Heart left ventricle (tissue), 16 donors: ENCODE measurements at regions not wholly inside any gene's neighbourhood (a gene's known extent, or its start where the extent isn't known, plus 50 kb on each side); places are given as distances from the start of the nearest gene placed in this dataset.

Experiments
- ATAC-seq, 4 donors: fragments of 200-7000 bp; cut with Tn5 transposase; one replicate each; pipeline ENCODE4 v1.9.1; 2020 to 2022; ENCODE audit warnings: moderate library complexity in 4 of 4, mild to moderate bottlenecking in 3 of 4, moderate number of reproducible peaks in 1 of 4
- DNase-seq, 5 donors: peaks; one replicate each; pipeline ENCODE4 v3.0.0-alpha.2; 2020
- H3K27ac ChIP-seq, 12 donors: fragments of 200-600 bp; sonication (generic) in 4 of 12; one replicate each; pipeline versions ENCODE4 v1.5.0 to v1.8.0; 2016 to 2022; ENCODE audit warnings: mild to moderate bottlenecking in 2 of 12
- H3K27me3 ChIP-seq, 9 donors: fragments of 200-600 bp; sonication (generic) in 2 of 9; one replicate each; pipeline versions ENCODE4 v1.5.1 to v1.8.0; 2016 to 2022; ENCODE audit warnings: mild to moderate bottlenecking in 3 of 9
- H3K36me3 ChIP-seq, 9 donors: fragments of 200-600 bp; sonication (generic) in 2 of 9; one replicate each; pipeline versions ENCODE4 v1.5.0 to v1.8.0; 2018 to 2022; ENCODE audit warnings: mild to moderate bottlenecking in 2 of 9
- H3K4me1 ChIP-seq, 12 donors: fragments of 200-600 bp; sonication (generic) in 4 of 12; one replicate each; pipeline versions ENCODE4 v1.5.0 to v1.8.0; 2016 to 2022; ENCODE audit warnings: mild to moderate bottlenecking in 3 of 12
- H3K4me3 ChIP-seq, 12 donors: fragments of 200-600 bp; sonication (generic) in 4 of 12; one replicate each; pipeline versions ENCODE4 v1.5.0 to v1.8.0; 2017 to 2022; ENCODE audit warnings: mild to moderate bottlenecking in 9 of 12, moderate library complexity in 4 of 12
- H3K9me3 ChIP-seq, 12 donors: fragments of 200-600 bp; sonication (generic) in 4 of 12; one replicate each; pipeline versions ENCODE4 v1.5.0 to v1.8.0; 2016 to 2022; ENCODE audit warnings: mild to moderate bottlenecking in 1 of 12
- CTCF ChIP-seq, 12 donors: fragments of 200-600 bp; sonication (generic) in 4 of 12; IDR thresholded peaks; one replicate each; pipeline versions ENCODE4 v1.5.0 to v1.8.0; 2018 to 2022; ENCODE audit warnings: antibody characterized with exemption in 12 of 12, mild to moderate bottlenecking in 5 of 12
- POLR2A ChIP-seq, 2 donors: fragments of 450-650 bp; IDR thresholded peaks; one replicate each; pipeline ENCODE4 v1.6.1; 2017; ENCODE audit warnings: antibody characterized with exemption in 2 of 2, mild to moderate bottlenecking in 2 of 2, moderate library complexity in 2 of 2
- WGBS, 4 donors: extraction: QIAGEN DNeasy Blood & Tissue Kit in 2 of 4; methylation state at CpG; one replicate each; pipeline versions ENCODE4 v1.1.5 to v1.1.7; 2013 to 2018; 5-methylcytosine and 5-hydroxymethylcytosine counted together
- intact Hi-C, 10 donors: fragments of 100-400 bp; cut with DNase I; formaldehyde crosslinking; loops; one replicate each; pipeline versions ENCODE4 v1.11.1 to v1.14.2; 2022
- donor health status: ischemic (EF 13 %, LVEDD 7.1; RV severe dilation, severe dysfunction).
- donor health status: healthy with polysubstance abuse.
- donor health status: DM: no; HTN: yes; CAD: no.
- donor health status: DM: no; HTN: no; CAD: no.
- donor health status: ischemic (EF 25% LVEDD 6.9; RV normal size, moderate dysfunction).
- donor health status: ischemic (EF 25% LVEDD 5.7; RV mildly dilated, moderate dysfunction).
- donor health status: healthy.
- donor health status: DM: yes; HTN: yes; CAD: no.
- donor health status: ischemic (EF 35%, LVEDD 5.7; RV mildly dilated, moderate dysfunction).
- donor health status: nonischemic (EF 11% LVEDD 7.7; RV severe dilation, severe dysfunction).
- donor health status: DM: yes; HTN: yes; CAD: no.
- donor health status: PGD.
- donor health status: ischemic (EF 29% LVEDD 5.4; RV normal size, mild dysfunction).
- donor health status: nonischemic (EF 23%, LVEDD 6.1; RV moderate dilation, normal function).

GRCh38 chr13:70191034-70191433 is 82.8 kb upstream of the KLHL1 start:
- TF ChIP-seq CTCF (IDR thresholded peaks at IDR 0.05): no peak
- no peak for TF ChIP-seq POLR2A (IDR thresholded peaks at IDR 0.05)
- H3K27me3 ChIP-seq: no peaks in the 10 kb centered on the region
- H3K27ac ChIP-seq: no peak overlapping the region
- intact Hi-C loops: no loop called here
- no peak for DNase-seq
- no peaks in the 10 kb centered on the region for H3K4me1 ChIP-seq
- H3K36me3 ChIP-seq: no peaks in the 10 kb centered on the region
- H3K9me3 ChIP-seq: no peaks in the 10 kb centered on the region
- no peak overlapping the region for H3K4me3 ChIP-seq
- no peak for ATAC-seq

DNA sequence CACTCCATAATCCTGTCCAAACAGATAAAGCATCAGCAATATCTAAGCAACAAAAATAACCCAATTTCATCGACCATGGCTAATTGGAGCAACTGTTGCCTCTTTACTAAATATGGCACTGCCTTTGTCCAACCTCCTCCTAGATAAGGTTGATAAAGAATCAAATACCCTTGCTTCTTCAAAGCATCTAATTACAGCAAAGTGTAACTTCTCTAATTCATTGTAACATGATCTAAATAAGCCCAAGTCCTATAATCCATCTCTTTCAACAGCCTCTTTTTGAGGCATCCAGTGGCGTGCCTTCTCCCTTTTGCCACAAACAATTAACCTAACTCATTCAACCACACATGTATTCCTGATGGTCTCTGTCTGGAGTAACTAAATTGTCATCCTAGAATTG is 81.7 kb upstream of the KLHL1 start:
- Histone ChIP-seq H3K4me1 (no peaks in the 10 kb centered on the region), H3K36me3 (no peaks in the 10 kb centered on the region), H3K4me3 (no peak overlapping the region), H3K27ac (no peak overlapping the region), H3K9me3 (no peaks in the 10 kb centered on the region), H3K27me3 (no peaks in the 10 kb centered on the region)
- DNase-seq (no peak), ATAC-seq (no peak)
- 59 to 67% (median 67%) methylated on average over 2 of the region's 2 CpGs for WGBS, 4 donors
- intact Hi-C loops: no loop called here
- TF ChIP-seq POLR2A (IDR thresholded peaks at IDR 0.05) (no peak), CTCF (IDR thresholded peaks at IDR 0.05) (no peak)

GRCh38 chr13:70188567-70188966 is 80.3 kb upstream of the KLHL1 start:
- Histone ChIP-seq H3K4me1 (no peaks in the 10 kb centered on the region), H3K36me3 (no peaks in the 10 kb centered on the region), H3K27ac (no peak overlapping the region), H3K27me3 (no peaks in the 10 kb centered on the region), H3K9me3 (no peaks in the 10 kb centered on the region), H3K4me3 (no peak overlapping the region)
- no peak for TF ChIP-seq CTCF (IDR thresholded peaks at IDR 0.05)
- no peak for TF ChIP-seq POLR2A (IDR thresholded peaks at IDR 0.05)
- ATAC-seq: no peak
- DNase-seq: no peak
- 80 to 85% (median 82%) methylated on average over 2 of the region's 2 CpGs for WGBS, 4 donors
- intact Hi-C loops: no loop called here

- no peak overlapping the region for H3K4me3 ChIP-seq
- intact Hi-C loops: no loop called here
- no peaks in the 10 kb centered on the region for H3K4me1 ChIP-seq
- no peak overlapping the region for H3K27ac ChIP-seq
- no peaks in the 10 kb centered on the region for H3K27me3 ChIP-seq
- ATAC-seq (no peak), DNase-seq (no peak)
- no peaks in the 10 kb centered on the region for H3K36me3 ChIP-seq
- whole genome bisulfite sequencing, 4 donors: 49 to 59% (median 51%) methylated on average over 2 of the region's 2 CpGs
- H3K9me3 ChIP-seq: no peaks in the 10 kb centered on the region
- TF ChIP-seq CTCF (IDR thresholded peaks at IDR 0.05) (no peak), POLR2A (IDR thresholded peaks at IDR 0.05) (no peak)
Observed at GRCh38 chr13:70183041-70183440, 74.8 kb upstream of the KLHL1 start.
